H1 (cell line): ENCODE measurements at regions not wholly inside any gene's neighbourhood (a gene's known extent, or its start where the extent isn't known, plus 50 kb on each side); places are given as distances from the start of the nearest gene placed in this dataset.

ENCODE experiments used
- CTCF ChIA-PET: fragments of 300-600 bp; sonication (Branson Sonifier 250); formaldehyde crosslinking; loops from one replicate; lab custom pipeline; 2021; ENCODE audit not compliant: partially characterized antibody; lab: Charles Lee
- POLR2A ChIA-PET: fragments of 300-600 bp; sonication (Branson Sonifier 250); formaldehyde crosslinking; loops from one replicate; lab custom pipeline; 2021; ENCODE audit warnings: inconsistent platforms; ENCODE audit not compliant: partially characterized antibody; lab: Charles Lee
- DNase-seq, 2 experiments: peaks; one replicate each; pipeline versions ENCODE4 v3.0.0 to v3.0.0-alpha.2; 2010 to 2022; ENCODE audit warnings: low spot score in 2 of 2, low read depth in 1 of 2, mixed read lengths in 1 of 2
- FAIRE-seq: peaks from 2 replicates; lab custom pipeline; 2011; peaks lifted over from hg19 to GRCh38; lab: Jason Lieb, UNC
- H2AFZ ChIP-seq: 2 replicates; pipeline ENCODE4 v1.8.1; 2012; ENCODE audit warnings: low read length, inconsistent platforms
- H2AK5ac ChIP-seq: 2 replicates; pipeline ENCODE4 v1.6.1; 2013; ENCODE audit warnings: low read depth, low read length
- H2BK120ac ChIP-seq: replicated peaks from 2 replicates; pipeline ENCODE3; 2013; ENCODE audit warnings: low read depth, low read length, inconsistent platforms
- H2BK12ac ChIP-seq: 2 replicates; pipeline ENCODE4 v1.6.1; 2013; ENCODE audit warnings: low read depth, low read length
- H2BK15ac ChIP-seq: 2 replicates; pipeline ENCODE4 v1.6.1; 2013; ENCODE audit warnings: low read length
- H2BK20ac ChIP-seq: 2 replicates; pipeline ENCODE4 v1.6.1; 2013; ENCODE audit warnings: low read length
- H2BK5ac ChIP-seq: 2 replicates; pipeline ENCODE4 v1.6.1; 2013; ENCODE audit warnings: low read depth, low read length
- H3K14ac ChIP-seq: 2 replicates; pipeline ENCODE4 v1.6.1; 2013; ENCODE audit warnings: inconsistent platforms; ENCODE audit not compliant: insufficient read length
- H3K18ac ChIP-seq: 2 replicates; pipeline ENCODE4 v1.6.1; 2013; ENCODE audit warnings: low read length; ENCODE audit errors: extremely low read depth
- H3K23ac ChIP-seq: 2 replicates; pipeline ENCODE4 v1.6.1; 2013; ENCODE audit warnings: inconsistent platforms; ENCODE audit not compliant: insufficient read length
- H3K23me2 ChIP-seq: 2 replicates; pipeline ENCODE4 v1.6.1; 2013; ENCODE audit warnings: low read depth, low read length
- H3K27ac ChIP-seq: 2 replicates; pipeline ENCODE4 v1.6.1; 2011; ENCODE audit warnings: low read depth, low read length, inconsistent platforms
- H3K27me3 ChIP-seq, 4 experiments: replicated peaks in 1 of 4; 1 replicate in 1 of 4; 2 replicates in 3 of 4; pipeline versions ENCODE4 v1.6.1 to v1.8.1; 2011 to 2013; ENCODE audit warnings: low read length in 3 of 4, mild to moderate bottlenecking in 3 of 4, inconsistent platforms in 2 of 4, mixed read lengths in 2 of 4, moderate library complexity in 1 of 4; ENCODE audit not compliant: control insufficient read depth in 3 of 4, insufficient read depth in 3 of 4; ENCODE audit errors: extremely low read depth in 1 of 4
- H3K36me3 ChIP-seq, 4 experiments: 2 replicates each; pipeline versions ENCODE4 v1.6.1 to v1.8.1; 2011 to 2013; ENCODE audit warnings: mild to moderate bottlenecking in 4 of 4, low read length in 3 of 4, moderate library complexity in 2 of 4, control low read depth in 1 of 4, inconsistent platforms in 1 of 4; ENCODE audit not compliant: insufficient read depth in 4 of 4, control insufficient read depth in 2 of 4
- H3K4ac ChIP-seq: replicated peaks from 2 replicates; pipeline ENCODE3; 2013; ENCODE audit warnings: low read length, low read depth, mixed read lengths, inconsistent platforms; ENCODE audit not compliant: insufficient read length
- H3K4me1 ChIP-seq, 4 experiments: replicated peaks in 1 of 4; 1 replicate in 1 of 4; 2 replicates in 3 of 4; pipeline versions ENCODE4 v1.6.1 to v1.8.1; 2011 to 2013; ENCODE audit warnings: low read length in 3 of 4, inconsistent platforms in 2 of 4, mixed read lengths in 1 of 4; ENCODE audit not compliant: insufficient read depth in 4 of 4, control insufficient read depth in 3 of 4
- H3K4me2 ChIP-seq, 2 experiments: 2 replicates each; pipeline versions ENCODE4 v1.6.1 to v1.8.1; 2011 to 2013; ENCODE audit warnings: low read depth in 2 of 2, low read length in 2 of 2, control low read depth in 1 of 2, inconsistent platforms in 1 of 2, mild to moderate bottlenecking in 1 of 2; ENCODE audit not compliant: insufficient read depth in 1 of 2
- H3K4me3 ChIP-seq, 4 experiments: fragments of 200-600, 300-600 bp in 1 of 4; sonication (generic), shearing (Covaris generic), sonication (Bioruptor Twin) in 1 of 4; 2 replicates each; pipeline versions ENCODE4 v1.5.1 to v1.8.1; 2011 to 2016; ENCODE audit warnings: low read length in 4 of 4, low read depth in 3 of 4, control low read depth in 2 of 4, inconsistent platforms in 2 of 4, mild to moderate bottlenecking in 2 of 4, mixed read lengths in 1 of 4, moderate library complexity in 1 of 4; ENCODE audit not compliant: insufficient read depth in 2 of 4; ENCODE audit errors: extremely low read depth in 1 of 4
- H3K56ac ChIP-seq: replicated peaks from 2 replicates; pipeline ENCODE3; 2013; ENCODE audit warnings: low read depth, mild to moderate bottlenecking, mixed read lengths, low read length, inconsistent platforms; ENCODE audit not compliant: insufficient read length
- H3K79me1 ChIP-seq: 2 replicates; pipeline ENCODE4 v1.6.1; 2013; ENCODE audit warnings: low read depth, low read length, control low read depth
- H3K79me2 ChIP-seq, 2 experiments: 2 replicates each; pipeline versions ENCODE4 v1.6.1 to v1.8.1; 2012 to 2013; ENCODE audit warnings: low read length in 2 of 2, mild to moderate bottlenecking in 2 of 2, inconsistent platforms in 1 of 2; ENCODE audit not compliant: insufficient read depth in 2 of 2, control insufficient read depth in 1 of 2
- H3K9ac ChIP-seq, 4 experiments: replicated peaks in 1 of 4; 1 replicate in 1 of 4; 2 replicates in 3 of 4; pipeline versions ENCODE4 v1.6.1 to v1.8.1; 2011 to 2013; ENCODE audit warnings: low read depth in 3 of 4, low read length in 3 of 4, control low read depth in 2 of 4, mild to moderate bottlenecking in 2 of 4, moderate library complexity in 2 of 4, inconsistent platforms in 1 of 4; ENCODE audit errors: extremely low read depth in 1 of 4
- H3K9me3 ChIP-seq, 2 experiments: 2 replicates each; pipeline versions ENCODE4 v1.6.1 to v1.8.1; 2012 to 2013; ENCODE audit warnings: mild to moderate bottlenecking in 2 of 2, moderate library complexity in 2 of 2, control low read depth in 1 of 2, inconsistent platforms in 1 of 2, low read depth in 1 of 2, low read length in 1 of 2, mixed read lengths in 1 of 2; ENCODE audit not compliant: insufficient read depth in 2 of 2
- H4K20me1 ChIP-seq, 2 experiments: replicated peaks in 1 of 2; 2 replicates each; pipeline versions ENCODE3 to v1.8.1; 2011 to 2013; ENCODE audit warnings: inconsistent platforms in 2 of 2, low read length in 2 of 2, mild to moderate bottlenecking in 1 of 2; ENCODE audit not compliant: insufficient read depth in 2 of 2, control insufficient read depth in 1 of 2
- H4K5ac ChIP-seq: 2 replicates; pipeline ENCODE4 v1.6.1; 2013; ENCODE audit warnings: low read length, low read depth, mixed read lengths, inconsistent platforms; ENCODE audit not compliant: insufficient read length
- H4K8ac ChIP-seq: 2 replicates; pipeline ENCODE4 v1.8.0; 2013; ENCODE audit warnings: mild to moderate bottlenecking, moderate library complexity, low read length, inconsistent platforms; ENCODE audit not compliant: insufficient read depth; ENCODE audit errors: extremely low read depth
- H4K91ac ChIP-seq: replicated peaks from 2 replicates; pipeline ENCODE3; 2013; ENCODE audit warnings: low read length, mixed read lengths, inconsistent platforms; ENCODE audit not compliant: insufficient read length
- CHD2 ChIP-seq: IDR thresholded peaks from 2 replicates; pipeline ENCODE4 v1.6.1; 2012; ENCODE audit warnings: low read length, improper control_type of control experiment
- EP300 ChIP-seq, 2 experiments: IDR thresholded peaks; 1 replicate in 1 of 2; 2 replicates in 1 of 2; pipeline ENCODE4 v1.6.1; 2011 to 2012; ENCODE audit warnings: low read depth in 2 of 2, low read length in 2 of 2, mild to moderate bottlenecking in 2 of 2, borderline replicate concordance in 1 of 2, inconsistent platforms in 1 of 2, moderate library complexity in 1 of 2
- KDM1A ChIP-seq: fragments of 200-600, 300-600 bp; sonication (generic); IDR thresholded peaks from 2 replicates; pipeline ENCODE4 v1.7.1; 2016; ENCODE audit warnings: mild to moderate bottlenecking, low read length, borderline replicate concordance
- SP4 ChIP-seq: IDR thresholded peaks from 2 replicates; pipeline ENCODE4 v1.6.1; 2012; ENCODE audit warnings: low read length, inconsistent platforms
- TBP ChIP-seq: IDR thresholded peaks from 2 replicates; pipeline ENCODE4 v1.6.1; 2011; ENCODE audit warnings: low read depth, low read length, improper control_type of control experiment
- TEAD4 ChIP-seq: IDR thresholded peaks from 2 replicates; pipeline ENCODE4 v1.6.1; 2012; ENCODE audit warnings: low read depth, low read length, inconsistent platforms, mixed read lengths
- WGBS, 2 experiments: shearing (Covaris generic) in 1 of 2; methylation state at CpG; one replicate each; pipeline versions ENCODE4 v1.1.6 to v1.1.7; 2013 to 2015; ENCODE audit warnings: low lambda C conversion rate in 2 of 2, mixed read lengths in 2 of 2, inconsistent platforms in 1 of 2, low coverage in 1 of 2, missing lambda C conversion rate in 1 of 2; ENCODE audit not compliant: insufficient replicate concordance in 2 of 2, insufficient coverage in 1 of 2, insufficient read length in 1 of 2; ENCODE audit errors: extremely low coverage in 1 of 2, missing lambda C conversion rate in 1 of 2; 5-methylcytosine and 5-hydroxymethylcytosine counted together

- FAIRE-seq: no peak
Observed at GRCh38 chr11:39220069-39220468, 2239.4 kb downstream of the LRRC4C start.

More at GRCh38 chr11:39220069-39220468, 2239.4 kb downstream of the LRRC4C start:
- Histone ChIP-seq H2BK120ac (no peak overlapping the region), H2BK20ac (no peak overlapping the region), H2BK15ac (no peak overlapping the region), H3K4me3 (no peak overlapping the region), H2BK5ac (no peak overlapping the region), H3K4ac (no peak overlapping the region), H3K27ac (no peak overlapping the region), H3K79me2 (no peaks in the 10 kb centered on the region), H3K23ac (no peak overlapping the region), H3K4me1 (no peaks in the 10 kb centered on the region), H4K5ac (no peak overlapping the region), H3K9ac (no peak overlapping the region), H3K4me2 (no peak overlapping the region), H3K14ac (no peak overlapping the region), H3K36me3 (no peaks in the 10 kb centered on the region), H3K18ac (no peak overlapping the region), H3K79me1 (no peaks in the 10 kb centered on the region), H3K9me3 (no peaks in the 10 kb centered on the region), H3K27me3 (no peaks in the 10 kb centered on the region), H4K91ac (no peak overlapping the region), H3K56ac (no peak overlapping the region), H2BK12ac (no peak overlapping the region), H2AFZ (no peak overlapping the region), H4K8ac (no peak overlapping the region), H4K20me1 (no peaks in the 10 kb centered on the region), H3K23me2 (no peaks in the 10 kb centered on the region), H2AK5ac (no peak overlapping the region)
- DNase-seq: no peak
- ChIA-PET CTCF (no interaction called here), POLR2A (no interaction called here)
- TF ChIP-seq SP4 (no peak), CHD2 (no peak), KDM1A (no peak), EP300 (IDR thresholded peaks at IDR 0.05; ENCODE audit: borderline replicate concordance in 1 of 2, low read depth in 2 of 2, low read length in 2 of 2) (no peak), TEAD4 (no peak), TBP (no peak)
- 85% methylated on average over 1 of the region's 1 CpG; no CpG with 5 or more reads in 1 of the 2 experiments for whole genome bisulfite sequencing, 2 experiments
